ENCODE measurements at regions not wholly inside any gene's neighbourhood (a gene's known extent, or its start where the extent isn't known, plus 50 kb on each side); places are given as distances from the start of the nearest gene placed in this dataset.

GRCh38 chr11:57883630-57884029 lies 122.0 kb downstream of the CTNND1 start:
- TF ChIP-seq, protein P1, sequence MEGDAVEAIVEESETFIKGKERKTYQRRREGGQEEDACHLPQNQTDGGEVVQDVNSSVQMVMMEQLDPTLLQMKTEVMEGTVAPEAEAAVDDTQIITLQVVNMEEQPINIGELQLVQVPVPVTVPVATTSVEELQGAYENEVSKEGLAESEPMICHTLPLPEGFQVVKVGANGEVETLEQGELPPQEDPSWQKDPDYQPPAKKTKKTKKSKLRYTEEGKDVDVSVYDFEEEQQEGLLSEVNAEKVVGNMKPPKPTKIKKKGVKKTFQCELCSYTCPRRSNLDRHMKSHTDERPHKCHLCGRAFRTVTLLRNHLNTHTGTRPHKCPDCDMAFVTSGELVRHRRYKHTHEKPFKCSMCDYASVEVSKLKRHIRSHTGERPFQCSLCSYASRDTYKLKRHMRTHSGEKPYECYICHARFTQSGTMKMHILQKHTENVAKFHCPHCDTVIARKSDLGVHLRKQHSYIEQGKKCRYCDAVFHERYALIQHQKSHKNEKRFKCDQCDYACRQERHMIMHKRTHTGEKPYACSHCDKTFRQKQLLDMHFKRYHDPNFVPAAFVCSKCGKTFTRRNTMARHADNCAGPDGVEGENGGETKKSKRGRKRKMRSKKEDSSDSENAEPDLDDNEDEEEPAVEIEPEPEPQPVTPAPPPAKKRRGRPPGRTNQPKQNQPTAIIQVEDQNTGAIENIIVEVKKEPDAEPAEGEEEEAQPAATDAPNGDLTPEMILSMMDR (IDR thresholded peaks at IDR 0.05; ENCODE audit: low read depth, low read length, missing input control): no peak
- TF ChIP-seq RAD21 (IDR thresholded peaks at IDR 0.05) (no peak), RXRA (IDR thresholded peaks at IDR 0.05) (no peak), EGR1 (IDR thresholded peaks at IDR 0.05; ENCODE audit: low read depth in 2 of 2) (no peak), GABPA (IDR thresholded peaks at IDR 0.05 in 1 of 2, conservative IDR thresholded peaks at IDR 0.05 in 1 of 2) (no peak), JUND (IDR thresholded peaks at IDR 0.05) (no peak), REST (IDR thresholded peaks at IDR 0.05) (no peak), HNF4A (conservative IDR thresholded peaks at IDR 0.05) (no peak)

Measured in liver (tissue), 3 donors.